AG04450 (cell line): ENCODE measurements at regions not wholly inside any gene's neighbourhood (a gene's known extent, or its start where the extent isn't known, plus 50 kb on each side); places are given as distances from the start of the nearest gene placed in this dataset.

Experiments
- CTCF ChIA-PET: fragments of 300-600, 350-600 bp; formaldehyde crosslinking; extraction: SDS; loops from one replicate; lab custom pipeline; 2022; ENCODE audit warnings: antibody characterized with exemption, inconsistent platforms; lab: Charles Lee
- POLR2A ChIA-PET: fragments of 350-600 bp; formaldehyde crosslinking; extraction: SDS; loops from one replicate; lab custom pipeline; 2021; ENCODE audit warnings: antibody characterized with exemption, inconsistent platforms; lab: Yijun Ruan, JAX
- DNase-seq: peaks from one replicate; pipeline ENCODE4 v3.0.0-alpha.2; 2011; ENCODE audit warnings: low read depth, low spot score
- H3K27ac ChIP-seq: one replicate; pipeline ENCODE4 v1.5.1; 2012; ENCODE audit warnings: low read depth, low read length, control low read depth
- H3K27me3 ChIP-seq: one replicate; pipeline ENCODE4 v1.6.0; 2012; ENCODE audit warnings: low read length; ENCODE audit not compliant: control insufficient read depth, insufficient read depth
- H3K4me3 ChIP-seq: 2 replicates; pipeline ENCODE4 v1.5.1; 2011; ENCODE audit warnings: mild to moderate bottlenecking, low read depth, low read length, control low read depth
- H3K9me3 ChIP-seq: 2 replicates; pipeline ENCODE4 v1.5.1; 2012; ENCODE audit warnings: low read length; ENCODE audit not compliant: control insufficient read depth, insufficient read depth
- CTCF ChIP-seq: IDR thresholded peaks from 2 replicates; pipeline ENCODE4 v1.5.1; 2011; ENCODE audit warnings: low read depth, low read length, control low read depth, inconsistent platforms

GRCh38 chr2:157149270-157149669 is 108.2 kb upstream of the GALNT5 start:
- POLR2A ChIA-PET = no interaction called here

DNA sequence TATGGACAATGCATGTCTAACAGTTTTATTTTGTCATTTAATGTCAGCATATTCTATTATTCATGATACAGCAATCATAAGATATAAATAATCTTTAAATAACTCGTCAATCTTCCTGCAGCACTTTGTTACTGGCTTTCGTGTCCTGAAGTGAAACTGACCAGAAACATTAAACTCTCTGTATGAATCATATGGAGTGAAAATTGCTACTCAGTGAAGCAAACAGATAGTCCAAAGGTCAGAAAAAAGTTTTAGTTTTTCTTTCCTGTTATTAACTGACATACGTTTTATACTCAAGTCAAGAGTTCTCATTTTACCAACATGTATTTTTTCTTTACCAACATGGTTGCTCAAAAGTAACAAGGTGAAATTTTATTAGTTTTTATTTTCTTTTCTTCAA is 106.8 kb upstream of the GALNT5 start:
- ChIA-PET CTCF (interaction anchor here (1.6 kb wide), 1 partner anchor 57 kb away, joined by 4 read pairs; no protein-coding TSS in a partner anchor), POLR2A (no interaction called here)
- no peak overlapping the region for H3K27ac ChIP-seq
- TF ChIP-seq CTCF = no peak
- no peak for DNase-seq
- no peak overlapping the region for H3K4me3 ChIP-seq
- H3K9me3 ChIP-seq = no peaks in the 10 kb centered on the region
- H3K27me3 ChIP-seq = no peaks in the 10 kb centered on the region

More at GRCh38 chr2:157149270-157149669, 108.2 kb upstream of the GALNT5 start:
- Histone ChIP-seq H3K9me3 (no peaks in the 10 kb centered on the region), H3K4me3 (no peak overlapping the region), H3K27me3 (no peaks in the 10 kb centered on the region), H3K27ac (no peak overlapping the region)
- DNase-seq = no peak
- CTCF ChIA-PET = interaction anchor here (1.1 kb wide), 1 partner anchor 44 kb away, joined by 4 read pairs; no protein-coding TSS in a partner anchor
- no peak for TF ChIP-seq CTCF

DNA sequence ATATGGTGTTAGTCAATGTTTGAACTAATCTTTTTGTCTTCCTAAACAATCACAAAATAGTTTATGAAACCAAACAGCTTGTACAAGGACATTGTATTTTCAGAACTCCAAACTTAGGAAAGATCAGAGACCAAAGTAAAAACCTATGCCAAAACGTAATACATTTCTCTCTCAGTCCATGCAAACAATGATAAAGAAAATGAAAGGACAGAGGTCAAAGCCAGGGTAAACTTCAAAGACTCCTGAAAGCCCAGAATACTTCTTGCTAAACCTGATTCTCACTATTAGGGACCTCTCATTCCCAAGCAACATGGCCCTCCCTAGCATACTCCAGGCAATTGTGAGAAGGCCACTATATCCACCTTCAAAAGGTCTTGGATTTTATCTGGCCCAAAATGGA is 105.1 kb upstream of the GALNT5 start:
- Histone ChIP-seq H3K4me3 (no peak overlapping the region), H3K9me3 (no peaks in the 10 kb centered on the region), H3K27me3 (no peaks in the 10 kb centered on the region), H3K27ac (no peak overlapping the region)
- ChIA-PET CTCF (no interaction called here), POLR2A (no interaction called here)
- TF ChIP-seq CTCF = no peak
- DNase-seq = no peak

GRCh38 chr2:157155992-157156391 is 101.5 kb upstream of the GALNT5 start:
- Histone ChIP-seq H3K27ac (no peak overlapping the region), H3K9me3 (no peaks in the 10 kb centered on the region), H3K4me3 (no peak overlapping the region), H3K27me3 (no peaks in the 10 kb centered on the region)
- DNase-seq = no peak
- ChIA-PET POLR2A (no interaction called here), CTCF (no interaction called here)
- TF ChIP-seq CTCF = no peak

GRCh38 chr2:157158111-157158510 is 99.4 kb upstream of the GALNT5 start:
- ChIA-PET CTCF (interaction anchor here (0.8 kb wide), 1 partner anchor 144 kb away, joined by 3 read pairs; no protein-coding TSS in a partner anchor), POLR2A (no interaction called here)
- no peak overlapping the region for H3K4me3 ChIP-seq
- no peaks in the 10 kb centered on the region for H3K27me3 ChIP-seq
- TF ChIP-seq CTCF = no peak
- no peak for DNase-seq
- H3K27ac ChIP-seq = no peak overlapping the region
- no peaks in the 10 kb centered on the region for H3K9me3 ChIP-seq
